GM12873 (cell line): ENCODE measurements at regions not wholly inside any gene's neighbourhood (a gene's known extent, or its start where the extent isn't known, plus 50 kb on each side); places are given as distances from the start of the nearest gene placed in this dataset.
A peak's percentile ranks its signal among the peaks of the same experiment; 100 is the strongest.

Experiments used
- TF ChIP-seq, protein P1 (sequence below): IDR thresholded peaks from 2 replicates; pipeline ENCODE4 v1.5.1; 2012; ENCODE audit warnings: low read depth, mild to moderate bottlenecking, moderate library complexity, low read length, control low read depth; ENCODE audit not compliant: insufficient read depth; ENCODE audit errors: missing control alignments

DNA sequence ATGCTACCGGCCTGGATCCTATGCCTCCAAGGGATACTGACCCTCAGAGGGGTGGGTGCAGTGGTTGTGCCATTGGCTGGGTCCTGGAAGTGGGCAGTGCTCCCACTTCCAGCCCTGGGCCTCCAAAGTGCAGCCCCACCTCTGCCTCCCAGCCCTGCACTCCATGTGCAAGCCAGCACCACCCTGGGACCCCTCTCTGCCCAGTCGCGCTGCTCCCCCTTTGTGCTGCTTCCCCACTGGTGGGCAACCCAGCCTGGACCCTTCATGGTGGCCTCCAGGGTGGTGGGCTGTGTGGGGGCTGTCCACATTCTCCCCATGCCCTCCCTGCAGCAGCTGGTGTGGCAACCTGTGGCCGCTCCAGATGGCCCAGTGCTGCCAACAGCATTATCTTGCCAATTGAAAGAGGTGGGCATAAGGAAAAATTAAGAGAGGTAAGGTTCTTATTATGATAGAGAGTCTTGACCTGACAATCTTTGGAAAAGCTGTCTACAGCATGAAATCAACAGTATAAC, 309.7 kb downstream of the GUCY2F start:
- TF ChIP-seq, protein P1, sequence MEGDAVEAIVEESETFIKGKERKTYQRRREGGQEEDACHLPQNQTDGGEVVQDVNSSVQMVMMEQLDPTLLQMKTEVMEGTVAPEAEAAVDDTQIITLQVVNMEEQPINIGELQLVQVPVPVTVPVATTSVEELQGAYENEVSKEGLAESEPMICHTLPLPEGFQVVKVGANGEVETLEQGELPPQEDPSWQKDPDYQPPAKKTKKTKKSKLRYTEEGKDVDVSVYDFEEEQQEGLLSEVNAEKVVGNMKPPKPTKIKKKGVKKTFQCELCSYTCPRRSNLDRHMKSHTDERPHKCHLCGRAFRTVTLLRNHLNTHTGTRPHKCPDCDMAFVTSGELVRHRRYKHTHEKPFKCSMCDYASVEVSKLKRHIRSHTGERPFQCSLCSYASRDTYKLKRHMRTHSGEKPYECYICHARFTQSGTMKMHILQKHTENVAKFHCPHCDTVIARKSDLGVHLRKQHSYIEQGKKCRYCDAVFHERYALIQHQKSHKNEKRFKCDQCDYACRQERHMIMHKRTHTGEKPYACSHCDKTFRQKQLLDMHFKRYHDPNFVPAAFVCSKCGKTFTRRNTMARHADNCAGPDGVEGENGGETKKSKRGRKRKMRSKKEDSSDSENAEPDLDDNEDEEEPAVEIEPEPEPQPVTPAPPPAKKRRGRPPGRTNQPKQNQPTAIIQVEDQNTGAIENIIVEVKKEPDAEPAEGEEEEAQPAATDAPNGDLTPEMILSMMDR: no peak

DNA sequence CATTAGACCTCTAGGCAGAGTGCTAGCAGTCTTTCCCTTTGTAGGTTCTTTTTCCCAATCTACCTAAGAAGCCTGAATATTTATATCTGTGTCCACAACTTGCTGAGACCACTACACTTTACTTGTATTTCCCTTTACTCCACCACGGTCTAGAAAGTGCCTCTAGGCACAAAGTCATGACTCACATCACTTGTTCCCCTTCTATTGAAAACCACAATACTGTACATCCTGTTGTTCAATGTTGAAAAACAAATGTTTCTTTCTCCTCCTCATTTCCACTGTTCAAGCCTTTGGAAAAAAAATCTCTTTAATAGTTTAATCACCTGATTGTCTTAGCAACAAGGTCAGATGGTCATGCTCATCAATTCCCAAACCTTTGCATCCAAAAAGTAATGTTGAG, 326.7 kb downstream of the GUCY2F start:
- TF ChIP-seq, protein P1: no peak

DNA sequence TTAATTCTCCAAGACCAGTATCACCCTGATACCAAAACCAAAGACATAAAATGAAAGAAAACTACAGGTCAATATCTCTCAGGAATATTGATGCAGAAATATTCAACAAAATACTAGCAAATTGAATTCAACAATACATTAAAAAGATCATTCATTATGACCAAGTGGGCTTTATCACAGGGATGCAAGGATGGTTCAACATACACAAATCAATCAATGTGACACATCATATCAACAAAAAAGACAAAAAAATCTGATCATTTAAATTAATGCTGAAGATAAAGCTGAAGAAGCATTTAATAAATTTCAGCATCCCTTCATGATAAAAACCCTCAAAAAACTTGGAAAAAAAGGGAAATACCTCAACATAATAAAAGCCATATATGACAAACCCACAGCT, 341.4 kb downstream of the GUCY2F start:
- TF ChIP-seq, protein P1: no peak

DNA sequence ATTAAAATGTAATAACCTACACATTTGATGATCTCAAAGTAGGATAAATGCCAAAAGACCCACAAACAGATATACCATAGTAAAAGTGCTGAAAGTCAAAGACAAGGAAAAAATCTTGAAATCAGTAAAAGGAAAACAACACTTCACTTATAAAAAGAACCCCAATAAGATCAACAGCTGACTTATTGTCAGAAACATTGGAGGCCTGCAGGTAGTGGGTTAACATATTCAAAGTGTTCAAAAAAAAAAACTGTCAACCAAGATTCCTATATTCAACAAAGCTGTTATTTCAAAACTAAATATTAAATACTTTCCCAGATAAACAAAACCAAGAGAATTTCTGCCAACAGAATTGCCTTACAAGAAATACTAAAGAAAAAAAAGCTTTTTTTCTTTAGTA, 347.1 kb downstream of the GUCY2F start:
- TF ChIP-seq, protein P1: no peak

DNA sequence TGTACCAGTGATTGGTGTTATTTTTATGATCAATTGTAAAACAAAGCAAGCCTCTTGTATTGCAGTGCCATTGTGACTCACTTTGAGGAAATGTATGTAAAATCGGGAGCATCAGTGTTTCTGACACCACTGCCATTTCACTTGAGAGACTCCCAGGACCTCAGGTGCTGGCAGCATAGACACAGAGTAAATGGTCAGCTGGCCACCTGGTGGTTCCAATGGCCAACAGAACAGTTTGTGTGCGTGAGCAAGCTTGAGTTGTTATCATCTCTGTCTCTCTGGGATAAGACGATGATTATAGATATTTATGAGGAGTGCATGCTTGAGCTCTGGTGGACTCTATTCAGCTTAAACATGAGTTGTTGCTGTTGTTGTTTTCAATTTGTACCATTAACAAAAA, 356.6 kb downstream of the GUCY2F start:
- TF ChIP-seq, protein P1: no peak

DNA sequence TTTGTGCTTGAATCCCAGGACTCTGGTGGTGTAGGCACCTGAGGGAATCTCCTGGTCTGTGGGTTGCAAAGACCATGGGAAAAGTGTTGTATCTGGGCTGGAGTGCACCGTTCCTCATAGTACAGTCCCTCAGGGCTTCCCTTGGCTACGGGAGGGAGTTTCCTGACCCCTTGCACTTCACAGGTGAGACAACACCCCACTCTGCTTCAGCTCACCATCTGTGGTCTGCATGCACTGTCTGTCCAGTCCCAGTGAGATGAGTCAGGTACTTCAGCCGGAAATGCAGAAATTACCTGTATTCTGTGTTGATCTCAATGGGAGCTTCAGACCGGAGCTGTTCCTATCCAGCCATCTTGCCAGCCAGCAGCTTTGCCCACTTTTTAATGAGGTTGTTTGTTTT, 353.0 kb upstream of the IRS4 start:
- TF ChIP-seq, protein P1: no peak

DNA sequence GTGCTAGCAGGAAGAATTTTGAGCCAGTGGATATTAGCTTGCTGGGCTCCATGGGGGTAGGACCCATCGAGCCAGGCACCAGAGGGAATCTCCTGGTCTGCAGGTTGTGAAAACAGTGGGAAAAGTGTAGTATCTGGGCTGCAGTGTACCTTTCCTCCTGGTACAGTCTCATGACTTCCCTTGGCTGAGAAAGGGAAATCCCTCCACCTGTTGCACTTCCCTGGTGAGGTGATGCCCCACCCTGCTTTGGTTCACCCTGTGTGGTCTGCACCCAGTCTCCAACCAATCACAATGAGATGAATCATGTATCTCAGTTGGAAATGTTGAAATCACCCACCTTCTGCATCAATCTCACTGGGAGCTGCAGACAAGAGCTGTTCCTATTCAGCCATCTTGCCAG, 341.4 kb upstream of the IRS4 start:
- TF ChIP-seq, protein P1: no peak

DNA sequence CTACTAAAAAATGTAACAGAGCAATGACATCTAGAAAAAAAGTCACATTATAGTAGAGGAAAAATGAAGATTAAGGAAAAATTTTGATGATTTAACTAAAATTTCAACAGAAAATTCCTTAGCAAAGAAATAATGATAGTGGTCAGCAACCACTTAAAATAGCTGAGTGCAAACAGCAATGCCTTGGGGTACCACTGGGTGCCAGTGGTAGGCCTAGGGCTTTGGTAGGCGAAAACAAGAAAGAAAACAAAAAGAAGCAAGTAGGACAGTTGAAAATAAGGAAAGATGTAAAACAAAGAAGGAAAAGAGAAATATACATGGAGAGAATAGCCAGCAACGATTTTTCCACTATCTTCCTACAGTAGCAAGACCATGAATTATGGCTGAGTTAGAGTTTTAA, 313.5 kb upstream of the IRS4 start:
- TF ChIP-seq, protein P1: peak; percentile 38
